Neutrophil (primary cell): ENCODE measurements at regions not wholly inside any gene's neighbourhood (a gene's known extent, or its start where the extent isn't known, plus 50 kb on each side); places are given as distances from the start of the nearest gene placed in this dataset.

Experiments used
- H3K27ac ChIP-seq: fragments of 200-600 bp; sonication (generic); 2 replicates; pipeline ENCODE4 v1.5.1; 2016; ENCODE audit warnings: mild to moderate bottlenecking, moderate library complexity
- H3K27me3 ChIP-seq: fragments of 200-600 bp; sonication (generic); 2 replicates; pipeline ENCODE4 v1.6.0; 2016; ENCODE audit warnings: mild to moderate bottlenecking
- H3K36me3 ChIP-seq: fragments of 200-600 bp; sonication (generic); 2 replicates; pipeline ENCODE4 v1.5.1; 2017
- H3K4me1 ChIP-seq, 2 experiments: fragments of 200-600 bp in 1 of 2; sonication (generic) in 1 of 2; 1 replicate in 1 of 2; 2 replicates in 1 of 2; pipeline versions ENCODE4 v1.5.1 to v1.6.1; 2013 to 2016; ENCODE audit warnings: low read depth in 1 of 2, low read length in 1 of 2, mild to moderate bottlenecking in 1 of 2, moderate library complexity in 1 of 2; ENCODE audit not compliant: control insufficient read depth in 1 of 2, insufficient read depth in 1 of 2
- H3K4me3 ChIP-seq, 2 experiments: fragments of 200-600 bp in 1 of 2; sonication (generic) in 1 of 2; 1 replicate in 1 of 2; 2 replicates in 1 of 2; pipeline ENCODE4 v1.5.1; 2013 to 2016; ENCODE audit warnings: low read depth in 1 of 2, low read length in 1 of 2, mild to moderate bottlenecking in 1 of 2, moderate library complexity in 1 of 2
- H3K9me3 ChIP-seq: fragments of 200-600 bp; sonication (generic); 2 replicates; pipeline ENCODE4 v1.5.1; 2016
- TF ChIP-seq, protein P1 (sequence below): fragments of 200-600 bp; sonication (generic); IDR thresholded peaks from 2 replicates; pipeline ENCODE4 v1.5.1; 2016; ENCODE audit warnings: antibody characterized with exemption

DNA sequence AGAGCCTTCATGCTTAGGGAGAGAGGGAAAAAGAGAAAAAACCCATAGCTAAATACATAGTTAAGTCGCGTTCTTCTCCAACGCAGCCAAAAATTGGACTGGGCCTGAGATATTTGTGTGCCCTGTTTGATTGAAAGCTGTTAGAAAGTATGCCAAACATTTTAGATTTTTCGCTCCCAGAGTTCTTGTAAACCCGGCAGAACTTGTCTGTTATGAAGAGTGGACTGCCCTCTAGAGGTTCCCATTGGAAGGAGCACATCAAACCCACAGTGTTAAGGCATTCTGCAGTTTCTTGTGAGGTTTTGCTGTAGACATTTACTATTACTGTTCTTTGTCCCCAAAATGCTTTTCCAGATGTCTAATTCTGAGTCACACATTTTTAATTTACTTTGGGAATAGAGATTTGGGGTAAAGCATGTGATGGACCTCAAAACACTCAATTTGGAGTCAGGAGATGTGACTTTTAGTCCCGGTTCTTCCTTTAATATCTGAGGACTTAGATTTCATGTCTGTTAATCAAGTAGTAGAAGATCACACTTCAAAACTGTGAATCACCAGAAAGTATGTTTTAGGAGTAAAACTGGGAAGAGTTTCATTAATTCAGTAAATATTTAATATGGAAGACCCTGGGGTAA lies 96.6 kb downstream of the PCSK1 start:
- peaks cover 25 to 46% of the 10 kb centered on the region in 2 experiments for H3K4me1 ChIP-seq
- no peaks in the 10 kb centered on the region for H3K9me3 ChIP-seq
- no peaks in the 10 kb centered on the region for H3K36me3 ChIP-seq
- no peak overlapping the region for H3K27ac ChIP-seq
- H3K27me3 ChIP-seq, result no peaks in the 10 kb centered on the region
- TF ChIP-seq, protein P1, sequence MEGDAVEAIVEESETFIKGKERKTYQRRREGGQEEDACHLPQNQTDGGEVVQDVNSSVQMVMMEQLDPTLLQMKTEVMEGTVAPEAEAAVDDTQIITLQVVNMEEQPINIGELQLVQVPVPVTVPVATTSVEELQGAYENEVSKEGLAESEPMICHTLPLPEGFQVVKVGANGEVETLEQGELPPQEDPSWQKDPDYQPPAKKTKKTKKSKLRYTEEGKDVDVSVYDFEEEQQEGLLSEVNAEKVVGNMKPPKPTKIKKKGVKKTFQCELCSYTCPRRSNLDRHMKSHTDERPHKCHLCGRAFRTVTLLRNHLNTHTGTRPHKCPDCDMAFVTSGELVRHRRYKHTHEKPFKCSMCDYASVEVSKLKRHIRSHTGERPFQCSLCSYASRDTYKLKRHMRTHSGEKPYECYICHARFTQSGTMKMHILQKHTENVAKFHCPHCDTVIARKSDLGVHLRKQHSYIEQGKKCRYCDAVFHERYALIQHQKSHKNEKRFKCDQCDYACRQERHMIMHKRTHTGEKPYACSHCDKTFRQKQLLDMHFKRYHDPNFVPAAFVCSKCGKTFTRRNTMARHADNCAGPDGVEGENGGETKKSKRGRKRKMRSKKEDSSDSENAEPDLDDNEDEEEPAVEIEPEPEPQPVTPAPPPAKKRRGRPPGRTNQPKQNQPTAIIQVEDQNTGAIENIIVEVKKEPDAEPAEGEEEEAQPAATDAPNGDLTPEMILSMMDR, result peak; percentile 74
- H3K4me3 ChIP-seq, result peak overlapping the region in 1 of 2 experiments; percentile 13

DNA sequence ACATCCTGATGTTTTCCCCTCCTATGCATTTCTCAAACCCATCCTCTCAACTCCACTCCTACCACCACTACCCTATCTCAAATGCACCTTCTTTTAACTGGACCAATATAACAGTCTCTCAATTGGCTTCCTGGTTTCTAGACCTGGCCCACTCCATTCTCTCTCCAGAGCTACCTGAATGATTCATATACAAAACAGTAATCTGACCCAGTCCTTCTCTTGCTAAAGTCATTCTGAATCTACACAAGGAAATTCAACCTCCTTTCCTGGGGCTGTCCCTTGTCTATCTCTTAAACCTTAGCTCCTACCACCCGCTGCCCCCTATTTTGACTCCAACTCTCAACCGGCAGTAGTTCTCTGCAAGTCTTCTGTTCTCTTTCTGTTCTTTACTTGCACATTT lies 97.2 kb downstream of the PCSK1 start:
- H3K27me3 ChIP-seq, result no peaks in the 10 kb centered on the region
- TF ChIP-seq, protein P1, result no peak
- no peak overlapping the region for H3K27ac ChIP-seq
- H3K36me3 ChIP-seq, result no peaks in the 10 kb centered on the region
- H3K4me3 ChIP-seq, result peak overlapping the region in 1 of 2 experiments; percentile 13
- no peaks in the 10 kb centered on the region for H3K9me3 ChIP-seq
- peaks cover 31 to 52% of the 10 kb centered on the region in 2 experiments for H3K4me1 ChIP-seq

DNA sequence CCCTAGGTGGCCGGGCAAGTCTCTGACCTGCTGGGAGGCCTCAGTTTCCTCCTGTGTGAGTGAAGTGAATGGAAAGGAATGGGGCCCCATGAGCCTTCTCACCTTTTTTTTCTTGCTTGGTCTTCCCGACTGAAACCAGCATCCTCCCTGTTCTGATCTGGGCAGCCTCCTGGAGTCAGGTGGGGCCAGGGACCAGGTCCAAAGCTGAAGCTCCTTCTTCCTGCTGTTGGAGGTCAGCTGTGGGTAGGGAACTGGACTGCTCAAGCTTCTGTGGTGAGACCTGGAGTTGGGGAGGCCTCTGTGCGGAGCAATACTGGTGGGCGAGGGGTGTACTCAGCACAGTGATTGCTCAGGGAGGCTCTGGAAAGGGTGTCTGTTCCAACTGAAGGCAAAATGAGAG lies 99.7 kb downstream of the PCSK1 start:
- TF ChIP-seq, protein P1, result no peak
- Histone ChIP-seq H3K36me3 (no peaks in the 10 kb centered on the region), H3K27me3 (no peaks in the 10 kb centered on the region), H3K9me3 (no peaks in the 10 kb centered on the region), H3K4me3 (no peak overlapping the region), H3K27ac (no peak overlapping the region), H3K4me1 (peaks cover 25 to 37% of the 10 kb centered on the region in 2 experiments)

DNA sequence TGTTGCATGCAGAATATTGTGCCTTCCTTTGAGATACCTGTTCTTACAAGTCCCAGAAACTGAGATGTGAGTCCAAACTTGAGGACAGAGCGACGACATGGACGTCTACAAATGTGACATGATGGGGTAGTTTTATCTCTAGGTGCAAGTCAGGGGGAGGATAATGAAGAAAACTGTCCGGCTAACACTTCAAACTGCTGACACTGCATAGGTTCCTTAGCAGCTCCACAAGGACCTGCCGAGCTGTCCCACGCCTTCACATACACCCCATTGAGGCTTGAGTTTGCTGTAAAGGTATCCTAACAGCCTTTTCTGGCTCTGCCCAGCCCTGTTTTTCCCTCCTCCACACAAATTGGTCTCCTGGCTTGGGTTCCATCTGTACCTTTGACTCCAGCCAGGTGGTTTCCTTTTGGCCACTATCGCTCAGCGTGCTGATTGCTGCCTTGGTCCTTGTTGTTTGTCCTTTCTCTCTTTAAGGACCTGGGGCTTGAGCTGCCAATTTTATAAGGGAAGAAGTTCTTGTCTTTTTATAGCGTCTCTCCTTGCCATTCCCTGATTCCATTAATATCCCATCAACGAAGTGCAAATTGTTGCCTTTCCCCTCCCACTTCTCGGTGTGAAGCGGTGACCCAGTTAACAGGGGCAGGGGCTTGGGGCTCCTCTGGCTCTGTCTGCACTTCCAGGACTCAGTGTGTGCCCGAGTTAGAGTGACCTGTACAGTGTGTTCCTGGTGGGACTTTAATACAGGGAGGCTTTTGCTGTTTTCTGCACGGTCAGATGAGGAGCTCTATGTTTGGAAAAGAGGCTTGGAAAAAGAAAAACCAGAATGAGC lies 100.3 kb downstream of the PCSK1 start:
- H3K36me3 ChIP-seq, result no peaks in the 10 kb centered on the region
- TF ChIP-seq, protein P1, result no peak
- H3K4me3 ChIP-seq, result no peak overlapping the region
- no peaks in the 10 kb centered on the region for H3K27me3 ChIP-seq
- peaks cover 25 to 30% of the 10 kb centered on the region in 2 experiments for H3K4me1 ChIP-seq
- H3K27ac ChIP-seq, result no peak overlapping the region
- no peaks in the 10 kb centered on the region for H3K9me3 ChIP-seq

DNA sequence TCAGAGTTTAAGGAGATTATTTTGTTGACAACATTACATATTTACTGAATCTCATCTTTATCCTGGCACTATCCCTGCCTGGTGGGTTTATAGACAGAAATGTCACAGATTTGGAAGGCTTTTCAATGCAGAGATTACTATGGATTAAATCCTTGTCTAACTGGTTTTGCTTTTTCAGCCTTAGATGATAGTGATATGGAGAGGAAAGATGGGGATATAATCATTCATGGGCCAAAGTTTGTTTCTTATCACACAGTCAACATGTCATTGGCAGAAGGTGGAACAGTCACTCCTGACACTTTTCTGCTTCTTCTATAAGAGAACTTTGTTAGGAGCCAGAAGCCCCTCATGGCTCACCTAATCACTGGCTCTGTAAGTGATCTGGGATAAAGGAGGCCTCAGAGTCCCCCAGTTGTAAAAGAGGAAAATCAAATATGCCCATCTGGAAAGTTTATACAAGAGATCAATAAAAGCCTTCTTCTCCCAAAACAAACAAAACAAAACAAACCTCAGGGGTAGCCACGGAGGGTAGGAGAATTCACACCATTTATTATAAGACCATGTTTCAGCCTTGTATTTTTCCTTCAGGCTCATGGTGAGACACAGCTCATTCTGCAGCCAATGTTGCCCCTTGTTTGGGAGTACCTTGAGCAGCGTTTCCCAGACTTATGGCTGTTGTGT lies 101.2 kb downstream of the PCSK1 start:
- H3K27me3 ChIP-seq, result no peaks in the 10 kb centered on the region
- H3K4me1 ChIP-seq, result peaks cover 21 to 22% of the 10 kb centered on the region in 2 experiments
- TF ChIP-seq, protein P1, result no peak
- H3K9me3 ChIP-seq, result no peaks in the 10 kb centered on the region
- H3K4me3 ChIP-seq, result no peak overlapping the region
- H3K36me3 ChIP-seq, result no peaks in the 10 kb centered on the region
- peak overlapping the region; percentile 38 for H3K27ac ChIP-seq
